Stimulated activated naive CD8-positive, alpha-beta T cell treated with anti-CD3 and anti-CD28 coated beads, Interleukin-15, Interleukin-2, amounts not matched to agents 100 ng/mL and 50 ng/mL, for 24 hours (primary cell): ENCODE measurements at regions not wholly inside any gene's neighbourhood (a gene's known extent, or its start where the extent isn't known, plus 50 kb on each side); places are given as distances from the start of the nearest gene placed in this dataset.
"Not testable (repeated sequence)": the region's sequence is repeated elsewhere in the genome, so short reads cannot be mapped to it uniquely, and the experiment has no call there.

ENCODE experiments used
- H3K27ac Mint-ChIP-seq: one replicate; pipeline ENCODE4 v1.8.0; 2021; ENCODE audit warnings: mild to moderate bottlenecking, mixed read lengths
- H3K27me3 Mint-ChIP-seq: one replicate; pipeline ENCODE4 v1.8.0; 2021; ENCODE audit warnings: mixed read lengths
- H3K36me3 Mint-ChIP-seq: one replicate; pipeline ENCODE4 v1.8.0; 2021; ENCODE audit warnings: low read depth, mixed read lengths
- H3K4me1 Mint-ChIP-seq: one replicate; pipeline ENCODE4 v1.8.0; 2021; ENCODE audit warnings: low read depth, mixed read lengths
- H3K4me3 Mint-ChIP-seq: one replicate; pipeline ENCODE4 v1.8.0; 2021; ENCODE audit warnings: mild to moderate bottlenecking, mixed read lengths
- H3K9me3 Mint-ChIP-seq: one replicate; pipeline ENCODE4 v1.8.0; 2021; ENCODE audit warnings: mixed read lengths

GRCh38 chr1:234848972-234849649, 239.1 kb upstream of the IRF2BP2 start:
- Mint-ChIP-seq H3K36me3 (no peaks in the 10 kb centered on the region), H3K27me3 (no peaks in the 10 kb centered on the region), H3K4me3 (no peak overlapping the region), H3K27ac (peak overlapping the region; percentile 32), H3K9me3 (no peaks in the 10 kb centered on the region), H3K4me1 (peaks cover 75% of the 10 kb centered on the region)

GRCh38 chr1:234846813-234847212, 236.8 kb upstream of the IRF2BP2 start:
- H3K27ac Mint-ChIP-seq, H3K36me3 Mint-ChIP-seq, H3K9me3 Mint-ChIP-seq, H3K27me3 Mint-ChIP-seq, H3K4me3 Mint-ChIP-seq: not testable (repeated sequence)
- H3K4me1 Mint-ChIP-seq: peaks cover 90% of the 10 kb centered on the region

- Mint-ChIP-seq H3K36me3 (no peaks in the 10 kb centered on the region), H3K27ac (peak overlapping the region; percentile 97), H3K4me1 (peaks cover 92% of the 10 kb centered on the region), H3K27me3 (no peaks in the 10 kb centered on the region), H3K4me3 (no peak overlapping the region), H3K9me3 (no peaks in the 10 kb centered on the region)
Observed at GRCh38 chr1:234845836-234846235, 235.9 kb upstream of the IRF2BP2 start.

- Mint-ChIP-seq H3K27ac (peak overlapping the region; percentile 97), H3K4me3 (peak overlapping the region; percentile 65), H3K27me3 (no peaks in the 10 kb centered on the region), H3K36me3 (no peaks in the 10 kb centered on the region), H3K4me1 (peaks cover 97% of the 10 kb centered on the region), H3K9me3 (no peaks in the 10 kb centered on the region)
Observed at GRCh38 chr1:234845097-234845660, 235.2 kb upstream of the IRF2BP2 start.

GRCh38 chr1:234844479-234845031, 234.6 kb upstream of the IRF2BP2 start:
- Mint-ChIP-seq H3K27ac (peak overlapping the region; percentile 97), H3K9me3 (no peaks in the 10 kb centered on the region), H3K4me1 (peaks cover 93% of the 10 kb centered on the region), H3K36me3 (no peaks in the 10 kb centered on the region), H3K4me3 (peak overlapping the region; percentile 65), H3K27me3 (no peaks in the 10 kb centered on the region)

GRCh38 chr1:234843946-234844345, 234.0 kb upstream of the IRF2BP2 start:
- Mint-ChIP-seq H3K27me3 (no peaks in the 10 kb centered on the region), H3K4me3 (no peak overlapping the region), H3K4me1 (peaks cover 87% of the 10 kb centered on the region), H3K27ac (peak overlapping the region; percentile 97), H3K9me3 (no peaks in the 10 kb centered on the region), H3K36me3 (no peaks in the 10 kb centered on the region)

- Mint-ChIP-seq H3K36me3 (no peaks in the 10 kb centered on the region), H3K4me3 (peak overlapping the region; percentile 62), H3K4me1 (peaks cover 82% of the 10 kb centered on the region), H3K27me3 (no peaks in the 10 kb centered on the region), H3K27ac (peak overlapping the region; percentile 97), H3K9me3 (no peaks in the 10 kb centered on the region)
Observed at GRCh38 chr1:234842726-234843641, 233.0 kb upstream of the IRF2BP2 start.

- H3K36me3 Mint-ChIP-seq: no peaks in the 10 kb centered on the region
- H3K9me3 Mint-ChIP-seq: no peaks in the 10 kb centered on the region
- H3K4me3 Mint-ChIP-seq: peak overlapping the region; percentile 15
- H3K27ac Mint-ChIP-seq: peak overlapping the region; percentile 26
- H3K27me3 Mint-ChIP-seq: no peaks in the 10 kb centered on the region
- peaks cover 79% of the 10 kb centered on the region for H3K4me1 Mint-ChIP-seq
Observed at GRCh38 chr1:234841710-234842231, 231.8 kb upstream of the IRF2BP2 start.

GRCh38 chr1:234841281-234841680, 231.3 kb upstream of the IRF2BP2 start:
- Mint-ChIP-seq H3K27ac (peak overlapping the region; percentile 26), H3K9me3 (no peaks in the 10 kb centered on the region), H3K4me1 (peaks cover 74% of the 10 kb centered on the region), H3K36me3 (no peaks in the 10 kb centered on the region), H3K27me3 (no peaks in the 10 kb centered on the region), H3K4me3 (no peak overlapping the region)

GRCh38 chr1:234840843-234841242, 230.9 kb upstream of the IRF2BP2 start:
- Mint-ChIP-seq H3K4me3 (no peak overlapping the region), H3K27me3 (no peaks in the 10 kb centered on the region), H3K9me3 (no peaks in the 10 kb centered on the region), H3K36me3 (no peaks in the 10 kb centered on the region), H3K4me1 (peaks cover 70% of the 10 kb centered on the region), H3K27ac (no peak overlapping the region)

GRCh38 chr1:234840253-234840652, 230.3 kb upstream of the IRF2BP2 start:
- Mint-ChIP-seq H3K27ac (no peak overlapping the region), H3K36me3 (no peaks in the 10 kb centered on the region), H3K9me3 (no peaks in the 10 kb centered on the region), H3K4me3 (no peak overlapping the region), H3K27me3 (no peaks in the 10 kb centered on the region), H3K4me1 (peaks cover 64% of the 10 kb centered on the region)

- peaks cover 58% of the 10 kb centered on the region for H3K4me1 Mint-ChIP-seq
- no peaks in the 10 kb centered on the region for H3K9me3 Mint-ChIP-seq
- no peaks in the 10 kb centered on the region for H3K27me3 Mint-ChIP-seq
- H3K4me3 Mint-ChIP-seq: no peak overlapping the region
- H3K36me3 Mint-ChIP-seq: no peaks in the 10 kb centered on the region
- H3K27ac Mint-ChIP-seq: no peak overlapping the region
Observed at GRCh38 chr1:234839663-234840062, 229.7 kb upstream of the IRF2BP2 start.

- Mint-ChIP-seq H3K4me1 (peaks cover 50% of the 10 kb centered on the region), H3K27ac (no peak overlapping the region)
Observed at GRCh38 chr1:234838820-234839219, 228.8 kb upstream of the IRF2BP2 start.

GRCh38 chr1:234838182-234838581, 228.2 kb upstream of the IRF2BP2 start:
- Mint-ChIP-seq H3K36me3 (no peaks in the 10 kb centered on the region), H3K27me3 (no peaks in the 10 kb centered on the region), H3K4me3 (no peak overlapping the region), H3K4me1 (peaks cover 43% of the 10 kb centered on the region), H3K9me3 (no peaks in the 10 kb centered on the region), H3K27ac (no peak overlapping the region)

More at GRCh38 chr1:234838820-234839219, 228.8 kb upstream of the IRF2BP2 start:
- Mint-ChIP-seq H3K36me3 (no peaks in the 10 kb centered on the region), H3K9me3 (no peaks in the 10 kb centered on the region), H3K4me3 (no peak overlapping the region), H3K27me3 (no peaks in the 10 kb centered on the region)

- Mint-ChIP-seq H3K27me3 (no peaks in the 10 kb centered on the region), H3K9me3 (no peaks in the 10 kb centered on the region), H3K4me1 (peaks cover 38% of the 10 kb centered on the region), H3K4me3 (no peak overlapping the region), H3K36me3 (no peaks in the 10 kb centered on the region), H3K27ac (no peak overlapping the region)
Observed at GRCh38 chr1:234837713-234838112, 227.7 kb upstream of the IRF2BP2 start.
